Activated CD4-positive, CD25-positive, alpha-beta regulatory T cell treated with anti-CD3 and anti-CD28 coated beads, Interleukin-2, amount 50 U/mL, for 24 hours (primary cell): ENCODE measurements at regions not wholly inside any gene's neighbourhood (a gene's known extent, or its start where the extent isn't known, plus 50 kb on each side); places are given as distances from the start of the nearest gene placed in this dataset.

Source experiments
- ATAC-seq, 2 donors: fragments of 150-1000 bp; cut with Tn5 transposase; one replicate each; pipeline ENCODE4 v1.10.0; 2021; ENCODE audit warnings: mild to moderate bottlenecking in 1 of 2, moderate library complexity in 1 of 2

GRCh38 chr15:94769089-94769488 lies 537.7 kb downstream of the MCTP2 start:
- ATAC-seq, result no peak

- no peak for ATAC-seq
Observed at GRCh38 chr15:94770199-94770598, 538.8 kb downstream of the MCTP2 start.

GRCh38 chr15:94777037-94777436 lies 545.7 kb downstream of the MCTP2 start:
- no peak for ATAC-seq

GRCh38 chr15:94778840-94779239 lies 547.5 kb downstream of the MCTP2 start:
- ATAC-seq, result no peak

GRCh38 chr15:94780166-94780565 lies 548.8 kb downstream of the MCTP2 start:
- ATAC-seq, result no peak

GRCh38 chr15:94785091-94785490 lies 553.7 kb downstream of the MCTP2 start:
- ATAC-seq, result no peak

- no peak for ATAC-seq
Observed at GRCh38 chr15:94791008-94791407, 559.6 kb downstream of the MCTP2 start.

GRCh38 chr15:94791510-94791909 lies 560.1 kb downstream of the MCTP2 start:
- no peak for ATAC-seq

GRCh38 chr15:94792196-94792595 lies 560.8 kb downstream of the MCTP2 start:
- ATAC-seq, result no peak

- no peak for ATAC-seq
Observed at GRCh38 chr15:94793207-94793606, 561.8 kb downstream of the MCTP2 start.

- ATAC-seq, result no peak
Observed at GRCh38 chr15:94793641-94794040, 562.3 kb downstream of the MCTP2 start.

GRCh38 chr15:94804613-94805012 lies 573.3 kb downstream of the MCTP2 start:
- no peak for ATAC-seq

- no peak for ATAC-seq
Observed at GRCh38 chr15:94815110-94815731, 583.9 kb downstream of the MCTP2 start.

GRCh38 chr15:94815914-94816313 lies 584.6 kb downstream of the MCTP2 start:
- ATAC-seq, result no peak

- ATAC-seq, result no peak
Observed at GRCh38 chr15:94829887-94830884, 598.8 kb downstream of the MCTP2 start.

- ATAC-seq, result no peak
Observed at GRCh38 chr15:94834000-94834399, 602.6 kb downstream of the MCTP2 start.

- ATAC-seq, result no peak
Observed at GRCh38 chr15:94834494-94834893, 603.1 kb downstream of the MCTP2 start.

- no peak for ATAC-seq
Observed at GRCh38 chr15:94838281-94838680, 606.9 kb downstream of the MCTP2 start.

- no peak for ATAC-seq
Observed at GRCh38 chr15:94840794-94841783, 609.7 kb downstream of the MCTP2 start.

- no peak for ATAC-seq
Observed at GRCh38 chr15:94843060-94843459, 611.7 kb downstream of the MCTP2 start.

GRCh38 chr15:94844198-94844537 lies 612.8 kb downstream of the MCTP2 start:
- no peak for ATAC-seq

GRCh38 chr15:94844538-94845389 lies 613.4 kb downstream of the MCTP2 start:
- ATAC-seq, result no peak
